ENCODE measurements at regions not wholly inside any gene's neighbourhood (a gene's known extent, or its start where the extent isn't known, plus 50 kb on each side); places are given as distances from the start of the nearest gene placed in this dataset.

GRCh38 chr5:174412941-174413340, 311.4 kb upstream of the MSX2 start:
- Histone ChIP-seq H2BK120ac (replicated peaks; ENCODE audit: low read depth, low read length) (no peak overlapping the region), H3K14ac (ENCODE audit: insufficient read length) (no peak overlapping the region), H3K9me3 (ENCODE audit: insufficient read depth in 2 of 2, low read depth in 1 of 2, low read length in 1 of 2) (no peaks in the 10 kb centered on the region; a peak in 1 of 4 replicates), H3K4me2 (ENCODE audit: insufficient read depth in 1 of 2, low read depth in 2 of 2, low read length in 2 of 2) (no peak overlapping the region), H3K4ac (replicated peaks; ENCODE audit: insufficient read length, low read depth, low read length) (no peak overlapping the region), H3K23me2 (ENCODE audit: low read depth, low read length) (no peaks in the 10 kb centered on the region), H2BK5ac (ENCODE audit: low read depth, low read length) (no peak overlapping the region), H2AFZ (ENCODE audit: low read length) (no peak overlapping the region), H3K56ac (replicated peaks; ENCODE audit: insufficient read length, low read depth, low read length) (no peak overlapping the region), H4K5ac (ENCODE audit: insufficient read length, low read depth, low read length) (no peak overlapping the region), H2BK15ac (ENCODE audit: low read length) (no peak overlapping the region), H3K9ac (replicated peaks in 1 of 4; ENCODE audit: extremely low read depth in 1 of 4, low read depth in 3 of 4, low read length in 3 of 4) (no peak overlapping the region), H2BK12ac (ENCODE audit: low read depth, low read length) (no peak overlapping the region), H4K91ac (replicated peaks; ENCODE audit: insufficient read length, low read length) (no peak overlapping the region), H3K27me3 (replicated peaks in 1 of 4; ENCODE audit: control insufficient read depth in 3 of 4, extremely low read depth in 1 of 4, insufficient read depth in 3 of 4, low read length in 3 of 4) (peaks cover 0 to 1% (median 0%) of the 10 kb centered on the region in 4 experiments; a peak in 2 of 7 replicates), H2BK20ac (ENCODE audit: low read length) (no peak overlapping the region), H4K8ac (ENCODE audit: extremely low read depth, insufficient read depth, low read length) (no peak overlapping the region), H3K18ac (ENCODE audit: extremely low read depth, low read length) (no peak overlapping the region), H3K4me1 (replicated peaks in 1 of 4; ENCODE audit: control insufficient read depth in 3 of 4, insufficient read depth in 4 of 4, low read length in 3 of 4) (no peaks in the 10 kb centered on the region), H3K4me3 (ENCODE audit: extremely low read depth in 1 of 4, insufficient read depth in 2 of 4, low read depth in 3 of 4, low read length in 4 of 4) (no peak overlapping the region), H3K79me2 (ENCODE audit: control insufficient read depth in 1 of 2, insufficient read depth in 2 of 2, low read length in 2 of 2) (no peaks in the 10 kb centered on the region), H3K36me3 (ENCODE audit: control insufficient read depth in 2 of 4, insufficient read depth in 4 of 4, low read length in 3 of 4) (no peaks in the 10 kb centered on the region), H3K27ac (ENCODE audit: low read depth, low read length) (no peak overlapping the region), H3K23ac (ENCODE audit: insufficient read length) (no peak overlapping the region), H4K20me1 (replicated peaks in 1 of 2; ENCODE audit: control insufficient read depth in 1 of 2, insufficient read depth in 2 of 2, low read length in 2 of 2) (no peaks in the 10 kb centered on the region), H3K79me1 (ENCODE audit: low read depth, low read length) (no peaks in the 10 kb centered on the region), H2AK5ac (ENCODE audit: low read depth, low read length) (no peak overlapping the region)
- ChIA-PET POLR2A (ENCODE audit: partially characterized antibody) (no interaction called here), CTCF (ENCODE audit: partially characterized antibody) (interaction anchor here (0.9 to 3.4 kb wide), 5 partner anchors 8 to 497 kb away, joined by 3 to 21 read pairs (median 3); no protein-coding TSS in a partner anchor)
- DNase-seq (ENCODE audit: low read depth in 1 of 2, low spot score in 2 of 2) (no peak), FAIRE-seq (no peak)
- WGBS, 2 experiments (ENCODE audit: extremely low coverage in 1 of 2, insufficient coverage in 1 of 2, insufficient read length in 1 of 2, insufficient replicate concordance in 2 of 2, low coverage in 1 of 2, low lambda C conversion rate in 2 of 2, missing lambda C conversion rate in 1 of 2): 86% methylated on average over 3 of the region's 3 CpGs; no CpG with 5 or more reads in 1 of the 2 experiments
- TF ChIP-seq RFX5 (IDR thresholded peaks at IDR 0.05; ENCODE audit: borderline replicate concordance, low read depth, low read length): no peak
- TF ChIP-seq EP300 (IDR thresholded peaks at IDR 0.05; ENCODE audit: borderline replicate concordance in 1 of 2, low read depth in 2 of 2, low read length in 2 of 2): no peak
- no peak for TF ChIP-seq FOSL1 (IDR thresholded peaks at IDR 0.05; ENCODE audit: insufficient read depth, low read depth, low read length)
- TF ChIP-seq POLR2A (IDR thresholded peaks at IDR 0.05; ENCODE audit: control extremely low read depth in 1 of 2, low read depth in 2 of 2, low read length in 2 of 2): no peak
- TF ChIP-seq SAP30 (IDR thresholded peaks at IDR 0.05; ENCODE audit: insufficient read depth, insufficient replicate concordance, low read length): no peak
- no peak for TF ChIP-seq BACH1 (IDR thresholded peaks at IDR 0.05; ENCODE audit: low read length)
- no peak for TF ChIP-seq RBBP5 (IDR thresholded peaks at IDR 0.05; ENCODE audit: borderline replicate concordance, low read depth, low read length)
- TF ChIP-seq KDM4A (IDR thresholded peaks at IDR 0.05; ENCODE audit: low read depth, low read length, severe bottlenecking): no peak
- TF ChIP-seq YY1 (IDR thresholded peaks at IDR 0.05; ENCODE audit: low read depth, low read length): no peak
- no peak for TF ChIP-seq SUZ12 (IDR thresholded peaks at IDR 0.05; ENCODE audit: low read length)
- no peak for TF ChIP-seq NANOG (IDR thresholded peaks at IDR 0.05; ENCODE audit: insufficient read depth, low read depth, low read length, poor library complexity, severe bottlenecking)
- TF ChIP-seq SIX5 (IDR thresholded peaks at IDR 0.05; ENCODE audit: low read depth, low read length): no peak
- no peak for TF ChIP-seq POLR2AphosphoS5 (IDR thresholded peaks at IDR 0.05; ENCODE audit: low read depth, low read length)
- TF ChIP-seq CTBP2 (IDR thresholded peaks at IDR 0.05; ENCODE audit: borderline replicate concordance, insufficient read depth, insufficient read length, low read length): no peak
- TF ChIP-seq SRF (IDR thresholded peaks at IDR 0.05; ENCODE audit: low read depth, low read length): no peak
